Mammary epithelial cell (primary cell): ENCODE measurements at regions not wholly inside any gene's neighbourhood (a gene's known extent, or its start where the extent isn't known, plus 50 kb on each side); places are given as distances from the start of the nearest gene placed in this dataset.

ENCODE experiments used
- EZH2 ChIP-seq: IDR thresholded peaks from 2 replicates; pipeline ENCODE4 v1.6.1; 2012; ENCODE audit warnings: low read length, inconsistent platforms, borderline replicate concordance
- TF ChIP-seq, protein P1 (sequence below), 2 donors: IDR thresholded peaks in 1 of 2; conservative IDR thresholded peaks in 1 of 2; 2 replicates each; pipeline ENCODE4 v1.5.1; 2011 to 2012; ENCODE audit warnings: inconsistent platforms in 2 of 2, low read length in 2 of 2, mild to moderate bottlenecking in 2 of 2, control low read depth in 1 of 2, low read depth in 1 of 2; ENCODE audit not compliant: insufficient read depth in 1 of 2; ENCODE audit errors: extremely low read depth in 1 of 2

DNA sequence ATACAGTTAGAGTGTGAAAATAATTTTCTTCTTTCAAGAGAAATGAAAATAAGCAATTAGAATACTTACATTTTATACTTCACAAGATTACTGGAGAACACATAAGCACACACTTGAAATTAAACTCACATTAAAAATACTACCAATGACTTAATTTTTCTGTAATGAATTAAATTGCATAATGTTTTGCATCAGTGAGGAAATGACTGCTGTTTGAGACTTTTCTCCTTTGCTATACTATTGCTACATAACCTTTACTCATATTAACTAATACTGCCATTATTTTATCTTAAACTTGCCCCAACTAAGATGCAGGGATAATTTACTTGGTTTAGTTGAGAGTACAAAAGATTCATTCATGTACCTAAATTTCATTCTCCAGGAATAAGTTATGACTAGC is 590.9 kb downstream of the ARAP2 start:
- TF ChIP-seq, protein P1, sequence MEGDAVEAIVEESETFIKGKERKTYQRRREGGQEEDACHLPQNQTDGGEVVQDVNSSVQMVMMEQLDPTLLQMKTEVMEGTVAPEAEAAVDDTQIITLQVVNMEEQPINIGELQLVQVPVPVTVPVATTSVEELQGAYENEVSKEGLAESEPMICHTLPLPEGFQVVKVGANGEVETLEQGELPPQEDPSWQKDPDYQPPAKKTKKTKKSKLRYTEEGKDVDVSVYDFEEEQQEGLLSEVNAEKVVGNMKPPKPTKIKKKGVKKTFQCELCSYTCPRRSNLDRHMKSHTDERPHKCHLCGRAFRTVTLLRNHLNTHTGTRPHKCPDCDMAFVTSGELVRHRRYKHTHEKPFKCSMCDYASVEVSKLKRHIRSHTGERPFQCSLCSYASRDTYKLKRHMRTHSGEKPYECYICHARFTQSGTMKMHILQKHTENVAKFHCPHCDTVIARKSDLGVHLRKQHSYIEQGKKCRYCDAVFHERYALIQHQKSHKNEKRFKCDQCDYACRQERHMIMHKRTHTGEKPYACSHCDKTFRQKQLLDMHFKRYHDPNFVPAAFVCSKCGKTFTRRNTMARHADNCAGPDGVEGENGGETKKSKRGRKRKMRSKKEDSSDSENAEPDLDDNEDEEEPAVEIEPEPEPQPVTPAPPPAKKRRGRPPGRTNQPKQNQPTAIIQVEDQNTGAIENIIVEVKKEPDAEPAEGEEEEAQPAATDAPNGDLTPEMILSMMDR (conservative IDR thresholded peaks at IDR 0.05 in 1 of 2, IDR thresholded peaks at IDR 0.05 in 1 of 2; ENCODE audit: extremely low read depth in 1 of 2, insufficient read depth in 1 of 2, low read depth in 1 of 2, low read length in 2 of 2): no peak
- TF ChIP-seq EZH2: no peak
